Mucosa of rectum (tissue), 2 donors: ENCODE measurements at regions not wholly inside any gene's neighbourhood (a gene's known extent, or its start where the extent isn't known, plus 50 kb on each side); places are given as distances from the start of the nearest gene placed in this dataset.

ENCODE experiments used
- H3K27ac ChIP-seq, 2 donors: one replicate each; pipeline ENCODE4 v1.7.0; 2013; ENCODE audit warnings: inconsistent platforms in 2 of 2, low read depth in 2 of 2, low read length in 2 of 2
- H3K27me3 ChIP-seq, 2 donors: one replicate each; pipeline ENCODE4 v1.7.0; 2013; ENCODE audit warnings: low read length in 2 of 2; ENCODE audit not compliant: control insufficient read depth in 2 of 2, insufficient read depth in 2 of 2
- H3K36me3 ChIP-seq, 2 donors: one replicate each; pipeline ENCODE4 v1.7.0; 2013; ENCODE audit warnings: low read length in 2 of 2; ENCODE audit not compliant: control insufficient read depth in 2 of 2, insufficient read depth in 2 of 2
- H3K4me1 ChIP-seq, 2 donors: one replicate each; pipeline ENCODE4 v1.7.0; 2013; ENCODE audit warnings: low read length in 2 of 2, mild to moderate bottlenecking in 1 of 2; ENCODE audit not compliant: control insufficient read depth in 2 of 2, insufficient read depth in 2 of 2
- H3K4me3 ChIP-seq, 2 donors: one replicate each; pipeline ENCODE4 v1.7.0; 2013; ENCODE audit warnings: low read length in 2 of 2
- H3K9ac ChIP-seq, 2 donors: one replicate each; pipeline ENCODE4 v1.7.0; 2013; ENCODE audit warnings: low read length in 2 of 2, low read depth in 1 of 2, mild to moderate bottlenecking in 1 of 2
- H3K9me3 ChIP-seq, 2 donors: one replicate each; pipeline ENCODE4 v1.7.0; 2013; ENCODE audit warnings: low read length in 2 of 2; ENCODE audit not compliant: control insufficient read depth in 2 of 2
- donor health status: healthy.
- donor health status: Normal muscosa, but diverticular disease.

DNA sequence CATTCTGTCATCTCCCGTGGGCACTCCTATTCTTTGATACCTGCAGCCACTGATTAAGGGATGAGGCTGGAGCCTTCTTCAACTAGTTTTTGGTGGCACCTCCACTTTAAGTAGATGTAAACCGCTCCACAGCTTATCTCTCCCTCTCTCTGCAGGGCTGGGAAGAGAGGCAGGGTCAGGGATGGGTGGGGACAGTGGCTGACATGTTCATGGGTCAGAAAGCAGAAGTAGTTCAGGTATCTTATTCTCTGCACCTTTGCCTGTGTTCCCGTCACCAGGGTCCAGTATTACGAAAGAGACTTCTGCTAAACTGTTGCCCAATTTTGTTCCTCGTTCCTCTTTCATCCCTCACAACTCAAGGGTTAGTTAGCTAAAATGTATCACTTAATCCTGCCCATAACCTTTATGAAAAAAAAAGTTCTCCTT is 51.7 kb upstream of the EDEM3 start:
- no peak overlapping the region for H3K9ac ChIP-seq
- H3K27me3 ChIP-seq: no peaks in the 10 kb centered on the region
- H3K9me3 ChIP-seq: no peaks in the 10 kb centered on the region
- H3K36me3 ChIP-seq: no peaks in the 10 kb centered on the region
- H3K27ac ChIP-seq: peak overlapping the region in 1 of 2 donors; percentile 14
- no peaks in the 10 kb centered on the region for H3K4me1 ChIP-seq
- no peak overlapping the region for H3K4me3 ChIP-seq

- no peaks in the 10 kb centered on the region for H3K4me1 ChIP-seq
- H3K36me3 ChIP-seq: no peaks in the 10 kb centered on the region
- no peaks in the 10 kb centered on the region for H3K27me3 ChIP-seq
- no peak overlapping the region for H3K4me3 ChIP-seq
- H3K27ac ChIP-seq: peak overlapping the region; percentile 14 to 17
- H3K9me3 ChIP-seq: no peaks in the 10 kb centered on the region
- H3K9ac ChIP-seq: no peak overlapping the region
Measured at GRCh38 chr1:184805667-184806295, 51.1 kb upstream of the EDEM3 start.
